Activated CD4-positive, CD25-positive, alpha-beta regulatory T cell treated with anti-CD3 and anti-CD28 coated beads, Interleukin-2, amount 50 U/mL, for 72 hours (primary cell): ENCODE measurements at regions not wholly inside any gene's neighbourhood (a gene's known extent, or its start where the extent isn't known, plus 50 kb on each side); places are given as distances from the start of the nearest gene placed in this dataset.
"Not testable (repeated sequence)": the region's sequence is repeated elsewhere in the genome, so short reads cannot be mapped to it uniquely, and the experiment has no call there.

Source experiments
- DNase-seq: peaks from one replicate; pipeline ENCODE4 v3.0.0; 2021

DNA sequence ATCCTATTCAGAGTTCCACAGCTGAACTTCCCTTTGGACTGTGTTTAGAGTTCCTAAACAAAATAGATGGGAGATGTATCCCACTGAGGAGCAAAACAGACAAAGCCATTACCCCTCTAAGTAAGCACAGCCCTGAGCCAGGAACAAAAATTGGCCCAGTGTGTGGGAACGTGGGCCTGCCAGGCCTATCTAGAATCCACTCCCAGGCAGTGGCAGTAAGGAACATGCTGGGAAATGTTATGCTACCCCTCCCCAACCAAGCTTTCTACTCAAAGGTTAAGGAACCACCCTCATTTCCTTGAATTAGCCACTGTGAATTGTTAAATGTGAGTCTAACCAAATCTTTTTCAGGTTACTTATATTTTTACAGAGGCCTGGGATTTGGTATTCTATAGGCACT, 405.1 kb upstream of the PTGER4 start:
- DNase-seq = no peak

DNA sequence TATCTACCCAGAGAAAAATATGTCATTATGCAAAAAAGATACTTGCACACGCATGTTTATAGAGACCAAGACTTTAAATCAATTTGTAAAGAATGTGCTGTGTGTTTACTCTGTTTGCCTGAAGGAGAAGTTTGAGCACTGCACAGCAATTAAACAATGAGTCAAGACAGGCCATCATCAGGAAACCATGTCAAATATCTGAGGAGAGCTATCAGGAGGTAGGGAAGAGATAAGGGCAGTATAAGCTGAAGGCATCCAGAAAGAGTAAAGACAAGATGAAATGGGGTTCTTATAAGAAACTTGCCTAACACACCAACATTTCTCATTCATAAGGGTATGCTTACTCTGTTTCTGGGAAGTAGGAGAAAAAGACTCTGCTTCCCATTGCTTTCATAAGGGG, 405.8 kb upstream of the PTGER4 start:
- DNase-seq = no peak

DNA sequence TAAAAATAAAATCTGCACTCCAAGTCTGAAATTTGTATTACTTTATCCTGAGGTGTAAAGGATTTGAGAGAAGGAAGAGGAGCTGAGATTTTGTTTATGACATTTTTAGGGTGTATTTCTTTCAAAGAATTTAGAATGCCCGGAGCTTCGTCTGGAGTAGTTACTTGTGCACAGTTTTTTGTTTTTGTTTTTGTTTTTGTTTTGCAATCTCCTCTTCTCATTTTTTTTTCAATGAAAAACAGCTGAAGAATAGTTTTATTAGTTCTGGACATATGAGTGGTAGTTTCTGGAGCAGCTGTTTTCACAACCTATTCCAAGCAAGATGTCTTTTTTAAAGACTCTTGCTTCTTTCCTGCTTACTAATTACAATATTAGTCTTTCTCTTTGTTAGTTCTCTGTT, 408.2 kb upstream of the PTGER4 start:
- DNase-seq = no peak

DNA sequence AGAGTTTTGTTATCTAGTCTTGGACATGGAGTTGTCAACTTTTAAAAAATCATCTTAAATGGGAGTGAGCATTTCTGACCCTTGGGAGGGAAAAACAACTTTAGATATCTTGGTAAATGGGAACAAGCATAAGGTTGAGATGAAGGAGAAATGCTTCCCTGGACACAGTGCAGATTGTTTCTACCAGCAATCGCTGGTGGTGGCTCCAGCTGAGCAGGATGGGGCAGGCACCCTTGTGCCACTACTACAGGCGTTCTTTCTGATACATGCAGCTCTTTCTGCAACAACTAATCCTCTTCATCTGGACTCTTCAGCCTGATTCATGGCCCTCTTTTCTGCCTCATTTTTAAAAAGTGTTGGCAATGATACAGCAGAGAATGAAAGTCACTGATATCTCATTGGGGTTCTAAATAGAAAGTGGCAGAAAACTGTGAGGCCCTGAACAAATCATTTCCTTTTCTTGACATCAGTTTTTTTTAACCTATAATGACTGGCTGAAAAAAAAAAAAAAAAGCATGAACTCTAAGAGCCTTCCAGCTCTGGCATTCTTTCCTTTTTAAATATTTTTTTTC, 409.4 kb upstream of the PTGER4 start:
- DNase-seq = no peak

DNA sequence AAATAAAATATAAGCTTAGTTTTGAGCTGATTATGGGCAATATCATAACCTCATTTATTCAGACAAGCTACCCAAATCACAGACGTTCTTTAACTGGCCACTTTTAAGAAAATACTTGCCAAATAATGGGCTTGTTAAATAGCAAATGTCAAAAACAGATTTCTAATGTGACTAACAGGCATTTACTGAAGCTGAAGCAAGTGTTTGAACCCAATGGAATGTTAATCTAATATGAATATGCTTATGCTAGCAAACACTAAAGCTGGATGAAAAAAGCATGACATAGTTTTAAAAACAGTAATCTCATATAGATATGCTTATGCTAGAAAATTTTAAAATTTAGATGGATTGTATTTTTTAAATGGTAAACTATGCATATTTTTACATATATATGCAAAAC, 411.6 kb upstream of the PTGER4 start:
- DNase-seq = no peak

DNA sequence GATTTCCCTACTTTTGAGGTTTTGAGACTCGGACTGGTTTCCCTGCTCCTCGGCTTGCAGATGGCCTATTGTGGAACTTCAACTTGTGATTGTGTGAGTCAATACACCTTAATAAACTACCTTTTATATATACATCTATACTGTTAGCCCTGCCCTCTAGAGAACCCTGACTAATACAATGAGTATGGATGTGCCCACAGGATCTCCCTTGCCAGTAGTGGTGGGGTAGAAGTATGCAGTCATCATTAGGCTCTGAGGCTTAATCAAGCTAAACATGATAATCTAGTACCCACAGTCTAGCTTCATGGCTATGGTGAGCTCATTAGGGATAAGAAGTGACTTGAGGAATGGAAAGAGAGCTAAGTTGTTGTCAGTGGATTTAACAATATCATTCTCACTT, 412.8 kb upstream of the PTGER4 start:
- no peak for DNase-seq

DNA sequence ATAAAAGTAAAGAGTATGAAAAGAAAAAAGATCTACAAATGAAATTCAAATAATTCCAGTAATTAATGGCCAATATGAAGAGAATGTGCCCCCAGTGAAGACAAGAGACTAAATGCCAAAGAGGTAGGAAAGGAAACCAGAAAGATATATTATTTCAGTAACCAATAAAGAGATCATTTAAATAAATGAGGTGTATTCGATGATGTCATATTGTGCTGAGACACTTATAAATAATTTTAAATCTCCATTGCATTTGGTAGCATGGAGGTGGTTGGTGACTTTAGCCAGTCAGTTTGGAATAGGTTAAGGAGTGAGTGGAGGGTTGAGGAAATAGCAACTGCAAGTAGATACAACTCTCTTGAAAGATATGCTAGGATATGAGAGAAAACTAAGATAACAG, 417.7 kb upstream of the PTGER4 start:
- no peak for DNase-seq

DNA sequence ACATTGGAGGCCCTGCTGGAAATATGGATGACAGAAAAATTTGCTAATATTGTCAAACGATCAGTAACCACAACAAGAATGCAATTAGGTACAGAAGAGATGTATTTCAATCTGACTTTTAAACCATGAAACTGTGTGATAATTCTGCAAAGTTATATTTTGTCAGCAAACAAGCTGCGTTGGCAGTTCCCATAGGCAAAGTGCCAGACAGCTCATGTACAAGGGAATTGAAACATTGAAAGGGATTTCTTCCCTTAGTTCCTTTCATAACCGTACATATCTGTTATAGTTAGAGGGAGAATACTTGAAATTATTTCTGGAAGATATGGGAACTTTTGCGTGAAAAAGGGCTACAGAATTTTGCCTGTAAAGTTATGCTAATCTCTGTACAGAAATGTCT, 419.4 kb upstream of the PTGER4 start:
- no peak for DNase-seq

DNA sequence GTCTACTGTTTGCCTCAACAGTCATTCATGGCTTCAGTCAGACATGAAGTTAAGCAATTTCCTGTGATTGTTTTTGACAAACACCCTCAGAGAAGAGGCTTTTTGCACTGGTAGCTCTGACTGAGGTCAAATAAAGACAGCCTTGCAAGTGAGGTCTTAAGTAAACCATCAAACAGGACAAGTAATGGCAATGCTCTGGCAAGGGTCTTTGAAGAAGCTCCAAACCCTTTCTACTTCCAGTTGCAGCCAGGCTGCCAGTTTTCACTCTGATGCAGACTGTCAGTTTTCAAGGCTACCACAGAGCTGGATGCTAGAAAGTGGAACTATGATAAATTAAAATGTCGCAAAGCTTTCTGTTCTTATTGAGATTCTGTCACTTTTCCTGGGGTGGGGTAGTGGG, 421.5 kb upstream of the PTGER4 start:
- DNase-seq = no peak

DNA sequence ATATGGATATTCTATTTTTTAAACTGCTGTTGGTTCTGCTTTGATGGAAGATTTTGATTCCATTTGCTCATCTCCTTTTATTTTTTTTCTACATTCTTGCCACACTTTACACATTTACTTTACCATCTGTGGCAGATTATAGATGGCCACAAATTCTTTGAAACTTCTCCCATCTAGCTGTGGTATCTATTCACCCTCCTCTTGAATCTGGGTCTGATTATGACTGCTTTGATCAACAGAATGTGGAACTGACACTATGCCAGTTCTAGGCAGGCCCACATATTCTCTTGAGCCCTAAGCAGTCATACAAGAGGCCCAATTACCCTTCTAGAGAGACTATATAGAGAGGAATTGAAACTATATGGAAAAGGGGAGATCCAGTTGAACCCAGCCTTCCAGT, 439.0 kb upstream of the PTGER4 start:
- no peak for DNase-seq

DNA sequence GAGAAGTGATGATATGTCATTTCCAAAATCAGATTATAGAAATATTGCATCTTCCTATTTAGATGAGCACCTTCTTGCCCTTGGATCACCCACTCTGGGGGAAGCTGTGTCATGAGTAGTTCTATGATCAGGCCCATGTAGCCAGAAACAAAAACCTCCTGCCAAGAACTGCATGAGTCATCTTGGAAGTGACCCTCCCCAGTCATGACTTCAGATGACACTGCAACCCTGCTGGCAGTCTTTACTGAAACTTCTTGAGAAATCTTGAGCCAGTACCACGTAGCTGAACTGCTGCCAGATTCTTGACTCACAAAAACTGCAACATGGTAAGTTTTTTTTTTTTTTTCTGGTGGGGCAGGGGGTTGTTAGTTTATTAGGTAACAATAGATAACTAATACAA, 439.6 kb upstream of the PTGER4 start:
- DNase-seq = no peak

DNA sequence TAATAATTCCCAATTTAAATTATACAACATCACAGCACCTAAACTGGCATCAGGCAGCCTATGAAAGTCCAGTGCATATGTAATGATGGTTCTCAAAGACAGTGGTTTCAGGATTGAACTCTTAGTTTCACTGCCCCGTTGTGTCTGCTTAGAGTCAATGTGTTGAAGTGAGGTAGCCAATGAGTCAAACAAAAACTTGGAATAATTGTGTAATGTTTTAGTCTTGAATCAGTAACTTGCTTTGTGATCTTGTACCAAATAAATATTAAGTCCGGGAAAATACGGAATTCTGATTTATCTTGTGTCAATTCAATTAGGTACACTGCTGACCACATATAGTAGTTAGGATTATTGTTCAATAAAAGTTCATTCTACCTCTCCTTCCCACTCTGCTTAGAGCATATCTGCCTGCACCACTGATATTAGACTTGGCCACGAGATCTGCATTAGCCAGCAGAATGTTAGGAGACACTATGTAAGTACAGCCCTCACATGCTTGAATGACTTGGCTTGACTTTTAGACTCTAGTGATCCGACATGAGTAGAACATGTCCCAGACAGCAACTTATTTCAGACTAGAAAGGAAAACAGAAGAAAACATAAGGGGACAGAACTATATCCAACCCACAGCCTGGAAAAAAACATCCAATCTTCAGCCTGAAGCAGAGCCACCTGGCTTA, 441.5 kb upstream of the PTGER4 start:
- DNase-seq = no peak

DNA sequence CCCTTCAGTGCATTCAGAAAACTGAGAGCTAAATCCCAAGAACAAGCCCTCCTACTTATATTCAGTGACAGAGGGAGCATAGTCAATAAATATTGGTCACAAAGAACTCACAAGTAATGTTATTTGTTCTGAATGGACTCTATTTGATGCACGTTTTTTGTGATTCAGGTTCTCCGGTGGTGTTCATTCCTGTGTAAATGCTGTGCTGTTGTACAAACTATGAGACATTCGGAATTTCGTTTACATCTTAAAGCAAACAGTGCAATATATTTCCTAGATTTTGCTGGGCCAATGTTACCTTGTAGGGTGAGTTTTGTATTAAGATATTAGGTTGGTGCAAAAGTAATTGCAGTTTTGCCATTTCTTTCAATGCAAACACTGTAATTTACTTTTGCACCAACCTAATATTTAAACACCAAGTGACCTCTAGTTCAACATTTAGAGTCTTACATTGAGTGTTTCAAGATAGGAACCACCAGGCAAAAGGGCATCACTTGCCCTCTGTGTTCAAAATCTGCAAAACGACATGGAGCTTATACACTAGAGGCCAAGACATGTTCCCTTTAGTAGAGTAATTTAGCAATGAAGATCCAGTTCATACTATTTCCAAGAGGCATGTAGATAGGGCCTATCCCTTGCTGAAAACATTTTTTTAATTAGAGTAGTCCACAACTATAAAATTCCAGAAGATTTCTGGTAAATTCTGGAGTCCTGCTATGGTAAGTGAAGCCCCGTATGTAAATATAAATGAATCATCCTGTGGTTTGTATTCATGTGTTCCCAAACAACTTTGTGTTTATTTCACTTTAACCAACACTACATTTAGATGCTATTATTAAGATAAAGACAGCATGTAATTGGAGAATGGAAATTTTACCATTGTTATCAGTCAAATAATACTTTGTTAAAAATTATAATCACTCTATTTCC, 444.0 kb upstream of the PTGER4 start:
- no peak for DNase-seq

DNA sequence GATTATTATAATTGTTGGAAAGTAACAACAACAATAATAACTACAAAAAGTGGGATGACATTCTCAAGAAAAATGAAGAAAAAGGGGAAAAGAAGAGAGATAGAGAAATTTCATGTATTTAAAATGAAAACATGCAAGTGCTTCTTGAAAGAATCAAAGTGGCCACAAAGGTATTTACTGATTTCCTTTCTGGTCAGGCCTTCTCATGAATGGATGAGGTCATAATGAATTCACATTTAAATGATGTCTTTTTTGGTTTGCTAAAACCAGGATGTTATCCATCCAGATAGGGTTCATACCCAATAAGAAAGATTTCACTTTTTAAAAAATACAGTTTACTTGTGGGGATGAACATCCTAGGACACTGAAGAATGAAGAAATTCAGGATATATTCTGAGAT, 446.4 kb upstream of the PTGER4 start:
- no peak for DNase-seq

DNA sequence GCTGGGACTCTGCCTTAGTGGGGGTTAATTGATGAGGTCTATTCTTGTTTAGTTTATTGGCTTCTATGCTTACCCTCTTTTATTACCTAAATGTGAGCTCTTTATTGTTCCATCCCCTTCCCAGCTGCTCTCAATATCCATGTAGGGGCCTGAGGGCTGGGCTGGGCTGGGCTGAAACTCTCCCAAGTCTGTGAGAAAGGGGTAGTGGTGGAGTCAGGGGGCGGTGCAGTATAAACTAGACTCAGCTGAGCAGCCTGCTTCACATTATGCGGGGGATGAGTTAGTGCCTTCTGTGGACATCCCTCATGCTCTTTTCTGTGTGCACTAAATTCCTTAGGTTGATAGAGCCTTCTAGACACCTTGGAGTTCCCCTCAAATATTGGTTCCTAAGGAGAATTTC, 451.8 kb upstream of the PTGER4 start:
- no peak for DNase-seq

DNA sequence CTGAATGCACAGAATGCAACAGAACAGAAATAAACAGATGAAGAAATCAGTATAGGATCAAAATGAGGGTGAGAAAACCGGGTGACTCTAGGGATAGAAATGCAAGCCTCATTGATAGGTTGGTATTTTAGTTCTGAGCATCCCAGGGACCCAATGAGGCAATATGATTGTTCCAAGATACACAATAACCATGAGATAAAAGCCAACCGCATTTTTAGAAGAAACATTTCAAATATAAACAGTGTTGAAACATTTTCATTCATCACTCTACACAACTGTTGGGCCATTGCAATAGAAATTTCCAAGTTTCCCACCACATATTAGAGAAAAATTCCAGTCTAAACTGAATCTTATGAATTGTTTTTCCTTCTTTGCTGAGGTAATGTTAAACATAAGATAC, 452.3 kb upstream of the PTGER4 start:
- no peak for DNase-seq

DNA sequence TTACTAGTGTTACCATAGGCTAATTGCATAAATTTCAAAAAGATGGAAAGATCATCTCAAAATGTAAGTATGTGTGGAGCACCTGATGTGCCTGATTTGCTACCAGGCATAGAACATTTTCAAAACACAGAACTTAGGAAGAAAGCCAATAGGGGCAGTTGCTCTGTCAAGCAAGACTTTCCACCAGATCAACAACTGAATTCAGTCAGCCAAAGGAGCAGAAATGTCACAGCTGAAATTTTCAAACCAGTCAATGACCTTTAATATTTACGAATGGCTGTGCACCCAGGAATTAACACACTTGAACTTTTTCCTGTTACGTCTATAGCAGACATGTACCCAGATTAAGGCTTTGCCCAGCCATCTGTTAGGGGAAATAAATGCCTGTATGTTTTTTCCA, 452.8 kb upstream of the PTGER4 start:
- no peak for DNase-seq

DNA sequence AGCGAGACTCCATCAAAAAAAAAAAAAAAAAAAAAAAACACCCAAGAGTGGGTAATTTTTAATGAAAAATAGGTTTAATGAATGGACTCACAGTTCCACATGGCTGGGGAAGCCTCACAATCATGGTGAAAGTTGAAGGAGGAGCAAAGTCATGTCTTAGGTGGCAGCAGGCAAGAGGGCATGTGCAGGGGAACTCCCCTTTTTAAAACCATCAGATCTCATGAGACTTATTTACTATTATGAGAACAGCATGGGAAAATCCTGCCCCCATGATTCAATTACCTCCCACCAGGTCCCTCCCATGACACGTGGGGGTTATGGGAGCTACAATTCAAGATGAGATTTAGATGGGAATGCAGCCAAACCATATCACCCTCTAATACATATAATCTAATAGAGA, 454.6 kb upstream of the PTGER4 start:
- DNase-seq = not testable (repeated sequence)

DNA sequence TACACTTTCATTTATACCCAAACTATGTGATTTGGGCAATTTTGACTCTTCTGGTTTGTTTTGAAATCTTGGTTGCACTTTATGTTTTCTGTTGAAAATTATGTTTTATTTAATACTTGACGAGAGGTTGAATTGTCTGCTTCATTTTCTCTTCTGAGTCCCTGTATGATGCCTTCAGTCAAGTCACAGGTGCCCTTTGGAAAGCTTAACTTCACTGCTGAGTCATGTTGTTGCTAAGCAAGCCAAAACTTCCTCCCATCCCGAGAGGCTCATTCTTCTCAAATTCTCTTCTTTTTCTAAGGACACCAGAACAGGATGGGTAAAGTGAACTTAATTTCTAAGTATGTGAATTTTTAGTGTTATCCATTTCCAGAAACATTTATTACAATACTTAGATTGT, 455.3 kb upstream of the PTGER4 start:
- DNase-seq = no peak

DNA sequence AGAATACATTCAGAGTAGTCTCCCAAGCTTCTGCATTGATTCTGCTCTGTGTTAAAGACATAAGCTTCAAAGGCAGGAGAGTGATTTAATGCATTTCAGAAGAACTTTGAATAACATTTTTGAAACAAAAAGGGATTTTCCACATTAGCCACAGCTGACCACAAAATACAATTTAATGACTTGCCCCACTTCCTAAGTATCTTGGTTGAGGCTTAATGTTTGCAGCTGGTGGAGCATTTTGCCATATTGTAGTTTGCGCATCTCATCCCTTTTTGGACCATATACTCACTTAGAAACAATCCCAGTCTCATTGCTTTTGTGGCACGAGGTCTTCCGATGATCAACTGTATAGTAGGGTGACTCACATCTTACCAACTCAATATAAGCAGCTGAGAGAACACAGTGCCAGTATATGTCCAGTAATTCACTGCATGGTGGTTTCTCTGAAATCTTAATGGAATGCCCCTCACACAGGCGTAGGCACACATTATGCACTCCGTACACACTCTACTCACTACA, 455.8 kb upstream of the PTGER4 start:
- DNase-seq = no peak

DNA sequence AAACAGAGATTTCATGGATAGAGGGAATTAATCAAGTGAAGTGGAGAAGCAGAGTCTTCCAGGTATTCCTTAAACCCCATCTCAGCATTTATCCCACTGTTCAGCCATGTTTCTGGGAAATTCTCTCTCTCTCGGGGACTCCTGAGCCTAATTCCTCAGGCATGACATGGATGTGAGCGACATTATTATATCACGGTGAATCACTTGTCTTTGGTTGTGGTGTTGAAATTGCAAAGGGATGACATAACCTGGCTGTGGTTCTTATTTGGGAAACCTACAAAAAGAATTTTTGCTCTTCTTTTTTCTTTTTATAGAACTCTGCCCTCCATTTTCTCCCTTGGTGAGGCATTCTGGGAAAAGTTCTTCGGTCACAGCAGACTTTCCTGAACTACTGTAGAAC, 457.9 kb upstream of the PTGER4 start:
- DNase-seq = no peak

DNA sequence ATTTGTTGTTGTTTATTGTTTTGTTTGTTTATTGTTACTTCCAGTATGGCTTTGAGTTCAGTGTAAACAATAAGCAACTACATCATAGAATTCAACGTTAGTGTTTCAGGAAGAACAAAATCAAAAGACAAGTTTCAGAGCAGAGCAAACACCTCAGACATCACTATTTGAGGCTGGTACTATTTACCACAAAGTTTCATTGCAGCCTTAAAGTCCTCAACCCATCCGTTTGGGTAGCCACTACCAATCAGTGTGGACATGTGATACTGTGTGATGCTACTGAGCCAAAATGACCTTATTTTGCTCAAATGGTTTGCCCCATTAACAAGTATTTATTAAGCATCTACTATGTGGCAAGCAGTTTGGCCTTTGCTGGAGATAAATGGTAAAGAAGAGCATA, 458.5 kb upstream of the PTGER4 start:
- DNase-seq = no peak

DNA sequence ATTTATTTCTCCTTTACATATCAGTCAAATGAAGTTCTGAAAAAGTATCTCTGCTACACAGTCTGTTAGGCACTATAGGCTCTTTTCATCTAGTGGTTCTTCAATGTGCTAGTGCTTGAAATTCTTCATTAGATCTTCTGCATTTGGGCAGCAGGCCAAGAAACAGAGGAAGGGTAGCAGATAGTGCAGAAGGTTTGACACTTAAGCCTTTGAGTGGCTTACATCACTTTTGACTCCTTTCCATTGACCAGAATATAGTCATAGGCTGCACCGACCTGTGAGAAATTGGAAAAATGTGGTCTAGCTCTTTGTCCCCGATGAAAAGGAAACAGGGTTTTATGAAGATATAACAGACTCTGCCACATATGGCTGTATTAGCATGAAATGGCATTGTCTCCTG, 459.5 kb upstream of the PTGER4 start:
- no peak for DNase-seq

DNA sequence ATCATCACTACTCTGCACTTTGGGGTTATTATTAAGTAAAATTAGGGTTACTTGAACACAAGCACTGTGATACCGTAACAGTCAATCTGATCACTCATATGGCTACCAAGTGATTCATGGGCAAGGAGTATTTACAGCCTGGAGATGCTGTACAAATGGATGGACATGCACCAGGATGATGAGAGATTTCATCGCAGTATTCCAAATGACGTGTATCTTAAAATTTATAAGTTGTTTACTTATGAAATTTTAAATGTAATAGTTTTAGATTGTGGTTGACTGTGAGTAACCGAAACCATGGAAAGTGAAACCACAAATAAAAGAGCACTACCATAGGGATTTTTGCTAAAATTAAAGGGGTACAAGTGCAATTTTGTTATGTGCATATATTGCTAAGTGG, 462.2 kb upstream of the PTGER4 start:
- DNase-seq = no peak
